GM12873 (cell line): ENCODE measurements at regions not wholly inside any gene's neighbourhood (a gene's known extent, or its start where the extent isn't known, plus 50 kb on each side); places are given as distances from the start of the nearest gene placed in this dataset.

Experiments used
- CTCF ChIP-seq: IDR thresholded peaks from 2 replicates; pipeline ENCODE4 v1.5.1; 2012; ENCODE audit warnings: low read depth, mild to moderate bottlenecking, moderate library complexity, low read length, control low read depth; ENCODE audit not compliant: insufficient read depth; ENCODE audit errors: missing control alignments

DNA sequence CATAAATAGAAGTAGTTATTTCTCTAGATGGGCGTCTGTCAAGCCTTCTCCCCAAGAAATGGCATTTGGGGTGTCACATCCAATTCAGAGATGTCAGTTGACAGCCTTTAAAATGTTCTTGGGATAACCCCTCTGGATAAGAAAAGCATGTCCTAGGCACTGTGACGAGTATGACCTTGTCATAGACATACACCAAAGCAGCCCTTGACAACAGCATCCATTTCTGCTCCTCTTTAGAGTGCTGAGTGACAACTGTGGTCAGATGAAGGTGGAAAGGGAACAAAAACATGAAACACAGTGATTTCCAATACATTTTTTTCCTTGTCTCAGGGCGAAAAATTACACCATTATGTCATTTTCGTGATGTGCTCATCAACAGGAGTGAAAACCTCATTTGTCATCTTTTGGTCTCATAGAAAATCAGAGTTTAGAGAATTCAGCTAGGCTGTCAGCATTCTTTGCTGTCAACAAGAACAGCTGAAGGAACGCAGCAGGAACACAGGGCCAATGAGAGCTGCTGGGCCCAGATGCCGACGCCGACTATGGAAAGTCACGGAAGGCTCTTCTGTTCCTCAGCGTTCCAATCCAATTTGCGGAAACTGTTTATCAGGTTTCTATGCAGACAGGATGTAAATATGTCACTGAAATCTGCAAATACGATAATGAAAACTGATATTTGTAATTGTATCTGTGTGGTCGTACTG is 193.2 kb downstream of the ICOS start:
- no peak for TF ChIP-seq CTCF

- no peak for TF ChIP-seq CTCF
These were observed 195.1 kb downstream of the ICOS start for GRCh38 chr2:204131621-204132020.

GRCh38 chr2:204133476-204133875 is 196.9 kb downstream of the ICOS start:
- no peak for TF ChIP-seq CTCF

DNA sequence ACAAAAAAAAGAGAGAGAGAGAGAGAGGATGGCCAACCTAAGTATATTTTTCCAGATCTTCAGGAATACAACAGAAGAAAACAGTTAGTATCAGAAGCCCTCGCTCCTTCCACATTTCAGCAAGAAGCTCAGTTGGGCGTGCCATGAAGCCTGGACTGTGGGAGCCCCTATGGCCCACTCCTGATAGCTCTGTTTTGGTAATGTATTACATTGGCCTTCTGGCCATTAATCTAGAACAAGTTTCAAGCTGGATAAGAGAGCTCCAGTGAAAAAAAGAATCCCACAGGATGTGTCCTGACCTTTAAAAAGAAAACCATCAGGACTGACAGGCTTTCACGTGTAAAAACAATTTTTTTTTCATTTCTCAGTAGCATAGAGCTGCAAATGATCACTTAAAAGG is 197.9 kb downstream of the ICOS start:
- no peak for TF ChIP-seq CTCF

GRCh38 chr2:204135752-204136151 is 199.2 kb downstream of the ICOS start:
- no peak for TF ChIP-seq CTCF

GRCh38 chr2:204138206-204138605 is 201.6 kb downstream of the ICOS start:
- no peak for TF ChIP-seq CTCF

GRCh38 chr2:204140246-204140645 is 203.7 kb downstream of the ICOS start:
- no peak for TF ChIP-seq CTCF
